HEK293 (cell line): ENCODE measurements at regions not wholly inside any gene's neighbourhood (a gene's known extent, or its start where the extent isn't known, plus 50 kb on each side); places are given as distances from the start of the nearest gene placed in this dataset.

Experiments
- CTCF ChIA-PET: fragments of 350-600 bp; formaldehyde crosslinking; extraction: SDS; loops from one replicate; lab custom pipeline; 2021; ENCODE audit warnings: antibody characterized with exemption; lab: Yijun Ruan, JAX
- POLR2A ChIA-PET: fragments of 300-600 bp; formaldehyde crosslinking; extraction: SDS; loops from one replicate; lab custom pipeline; 2020; ENCODE audit warnings: antibody characterized with exemption, inconsistent platforms; lab: Yijun Ruan, JAX
- H3K27ac ChIP-seq: fragments of 200-500 bp; sonication (Bioruptor generic); 2 replicates; pipeline ENCODE4 v1.5.1; 2014; ENCODE audit warnings: low read depth, low read length, control low read depth, inconsistent platforms; ENCODE audit errors: extremely low read depth
- H3K36me3 ChIP-seq, 2 experiments: fragments of 200-500 bp in 1 of 2; sonication (Bioruptor generic) in 1 of 2; 1 replicate in 1 of 2; 2 replicates in 1 of 2; pipeline ENCODE4 v1.5.1; 2014 to 2017; ENCODE audit warnings: inconsistent platforms in 2 of 2, low read length in 2 of 2; ENCODE audit not compliant: control insufficient read depth in 2 of 2, insufficient read depth in 1 of 2
- H3K4me1 ChIP-seq: fragments of 200-500 bp; sonication (Bioruptor generic); 2 replicates; pipeline ENCODE4 v1.5.1; 2014; ENCODE audit warnings: mild to moderate bottlenecking, low read length, inconsistent platforms; ENCODE audit not compliant: control insufficient read depth, insufficient read depth
- H3K4me3 ChIP-seq: 2 replicates; pipeline ENCODE4 v1.5.1; 2011; ENCODE audit warnings: low read depth, mild to moderate bottlenecking, control low read depth, low read length, moderate library complexity
- H3K9me3 ChIP-seq: fragments of 200-500 bp; sonication (Bioruptor generic); 2 replicates; pipeline ENCODE4 v1.5.1; 2014; ENCODE audit warnings: low read depth, low read length, inconsistent platforms; ENCODE audit not compliant: control insufficient read depth, insufficient read depth
- HOXD13 ChIP-seq: sonication (generic); formaldehyde crosslinking; IDR thresholded peaks from 2 replicates; pipeline ENCODE4 v1.8.0; 2022; ENCODE audit warnings: missing genetic modification reagents, borderline replicate concordance
- KLF1 ChIP-seq: fragments of 450-650 bp; formaldehyde crosslinking; IDR thresholded peaks from 2 replicates; pipeline ENCODE4 v1.5.1; 2016; ENCODE audit warnings: missing biosample characterization, missing genetic modification characterization
- TRIM28 ChIP-seq: IDR thresholded peaks from 2 replicates; pipeline ENCODE4 v1.6.1; 2011; ENCODE audit warnings: low read length, control low read depth, borderline replicate concordance
- ZEB2 ChIP-seq: fragments of 450-650 bp; formaldehyde crosslinking; IDR thresholded peaks from 2 replicates; pipeline ENCODE4 v1.5.1; 2016; ENCODE audit warnings: missing biosample characterization, missing genetic modification characterization
- ZNF138 ChIP-seq: fragments of 450-650 bp; formaldehyde crosslinking; IDR thresholded peaks from 2 replicates; pipeline ENCODE4 v1.5.1; 2016; ENCODE audit warnings: missing biosample characterization, missing genetic modification characterization, borderline replicate concordance
- ZNF2 ChIP-seq: fragments of 450-650 bp; formaldehyde crosslinking; IDR thresholded peaks from 2 replicates; pipeline ENCODE4 v1.5.1; 2016; ENCODE audit warnings: missing biosample characterization, missing genetic modification characterization
- ZNF302 ChIP-seq: fragments of 450-650 bp; formaldehyde crosslinking; IDR thresholded peaks from 2 replicates; pipeline ENCODE4 v1.5.1; 2016; ENCODE audit warnings: missing biosample characterization, missing genetic modification characterization, low read depth
- ZNF341 ChIP-seq: fragments of 450-650 bp; formaldehyde crosslinking; IDR thresholded peaks from 2 replicates; pipeline ENCODE4; 2016; ENCODE audit warnings: low read depth, missing biosample characterization, missing genetic modification characterization
- ZNF354C ChIP-seq: fragments of 450-650 bp; formaldehyde crosslinking; IDR thresholded peaks from 2 replicates; pipeline ENCODE4 v1.5.1; 2016; ENCODE audit warnings: missing biosample characterization, missing genetic modification characterization, low read depth, borderline replicate concordance
- ZNF560 ChIP-seq: fragments of 450-650 bp; formaldehyde crosslinking; IDR thresholded peaks from 2 replicates; pipeline ENCODE4 v1.5.1; 2017; ENCODE audit warnings: missing biosample characterization, missing genetic modification characterization, borderline replicate concordance
- ZNF658 ChIP-seq: fragments of 450-650 bp; formaldehyde crosslinking; IDR thresholded peaks from 2 replicates; pipeline ENCODE4; 2016; ENCODE audit warnings: missing biosample characterization, missing genetic modification characterization
- ZNF677 ChIP-seq: fragments of 450-650 bp; IDR thresholded peaks from 2 replicates; pipeline ENCODE4 v1.5.0; 2018; ENCODE audit warnings: missing biosample characterization, mild to moderate bottlenecking, missing genetic modification characterization, moderate library complexity
- ZNF776 ChIP-seq: fragments of 450-650 bp; formaldehyde crosslinking; IDR thresholded peaks from 2 replicates; pipeline ENCODE4 v1.5.0; 2017; ENCODE audit warnings: missing biosample characterization, missing genetic modification characterization, borderline replicate concordance
- ZSCAN16 ChIP-seq: fragments of 450-650 bp; formaldehyde crosslinking; IDR thresholded peaks from 2 replicates; pipeline ENCODE4 v1.5.1; 2016; ENCODE audit warnings: missing biosample characterization, missing genetic modification characterization
- TF ChIP-seq, protein P1 (sequence below): fragments of 450-650 bp; formaldehyde crosslinking; IDR thresholded peaks from 2 replicates; pipeline ENCODE4 v1.5.1; 2017; ENCODE audit warnings: missing biosample characterization, missing genetic modification characterization
- TF ChIP-seq, protein P2 (sequence below): fragments of 450-650 bp; formaldehyde crosslinking; IDR thresholded peaks from 2 replicates; pipeline ENCODE4 v1.5.1; 2016; ENCODE audit warnings: missing biosample characterization, missing genetic modification characterization
- TF ChIP-seq, protein P3 (sequence below): fragments of 450-650 bp; IDR thresholded peaks from 2 replicates; pipeline ENCODE4 v1.5.1; 2018; ENCODE audit warnings: missing biosample characterization, mild to moderate bottlenecking, missing genetic modification characterization
- TF ChIP-seq, protein P4 (sequence below): fragments of 450-650 bp; formaldehyde crosslinking; IDR thresholded peaks from 2 replicates; pipeline ENCODE4 v1.5.1; 2017; ENCODE audit warnings: missing biosample characterization, missing genetic modification characterization
- TF ChIP-seq, protein P5 (sequence below): fragments of 450-650 bp; formaldehyde crosslinking; IDR thresholded peaks from 2 replicates; pipeline ENCODE4 v1.5.1; 2016; ENCODE audit warnings: missing biosample characterization, missing genetic modification characterization
- TF ChIP-seq, protein P6 (sequence below): fragments of 450-650 bp; formaldehyde crosslinking; IDR thresholded peaks from 2 replicates; pipeline ENCODE4 v1.5.1; 2016; ENCODE audit warnings: missing biosample characterization, missing genetic modification characterization

DNA sequence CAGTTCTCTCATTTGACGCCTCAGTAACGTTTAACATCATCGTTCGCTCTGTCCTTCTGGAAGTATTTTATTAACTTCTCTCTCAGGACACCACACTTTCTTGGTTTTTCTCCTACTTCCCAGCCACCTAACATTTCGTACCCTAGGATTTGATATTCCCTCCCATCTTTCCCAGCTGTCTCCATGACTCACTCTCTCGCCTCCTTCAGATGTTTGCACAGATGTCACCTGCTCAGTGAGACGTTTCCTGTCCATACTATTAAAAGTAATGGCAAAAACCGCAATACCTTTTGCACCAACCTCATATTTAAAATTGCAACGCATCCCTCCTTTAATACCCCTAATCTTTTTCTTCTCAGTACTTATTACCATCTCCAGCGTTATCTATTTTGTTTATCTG is 62.1 kb upstream of the SPRED1 start:
- ChIA-PET POLR2A (no interaction called here), CTCF (interaction anchor here (0.6 to 0.7 kb wide), 3 partner anchors 16 to 500 kb away, joined by 3 read pairs; no protein-coding TSS in a partner anchor)
- Histone ChIP-seq H3K27ac (no peak overlapping the region), H3K9me3 (no peaks in the 10 kb centered on the region), H3K4me3 (no peak overlapping the region), H3K4me1 (no peaks in the 10 kb centered on the region), H3K36me3 (no peaks in the 10 kb centered on the region)
- TF ChIP-seq, protein P1, sequence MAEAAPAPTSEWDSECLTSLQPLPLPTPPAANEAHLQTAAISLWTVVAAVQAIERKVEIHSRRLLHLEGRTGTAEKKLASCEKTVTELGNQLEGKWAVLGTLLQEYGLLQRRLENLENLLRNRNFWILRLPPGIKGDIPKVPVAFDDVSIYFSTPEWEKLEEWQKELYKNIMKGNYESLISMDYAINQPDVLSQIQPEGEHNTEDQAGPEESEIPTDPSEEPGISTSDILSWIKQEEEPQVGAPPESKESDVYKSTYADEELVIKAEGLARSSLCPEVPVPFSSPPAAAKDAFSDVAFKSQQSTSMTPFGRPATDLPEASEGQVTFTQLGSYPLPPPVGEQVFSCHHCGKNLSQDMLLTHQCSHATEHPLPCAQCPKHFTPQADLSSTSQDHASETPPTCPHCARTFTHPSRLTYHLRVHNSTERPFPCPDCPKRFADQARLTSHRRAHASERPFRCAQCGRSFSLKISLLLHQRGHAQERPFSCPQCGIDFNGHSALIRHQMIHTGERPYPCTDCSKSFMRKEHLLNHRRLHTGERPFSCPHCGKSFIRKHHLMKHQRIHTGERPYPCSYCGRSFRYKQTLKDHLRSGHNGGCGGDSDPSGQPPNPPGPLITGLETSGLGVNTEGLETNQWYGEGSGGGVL = no peak
- TF ChIP-seq ZNF658 (tag by site-specific recombination) (no peak), ZSCAN16 (tag by site-specific recombination) (no peak), ZNF341 (tag by site-specific recombination) (no peak), ZNF776 (tag by site-specific recombination) (no peak), ZNF354C (tag by site-specific recombination) (no peak), ZNF138 (tag by site-specific recombination) (no peak), ZNF677 (tag by site-specific recombination) (no peak), KLF1 (no peak), ZEB2 (tag by site-specific recombination) (no peak), ZNF560 (tag by site-specific recombination) (no peak), ZNF302 (tag by site-specific recombination) (no peak), TRIM28 (no peak), HOXD13 (CRISPR knock-in tag) (no peak)
- TF ChIP-seq, protein P2, sequence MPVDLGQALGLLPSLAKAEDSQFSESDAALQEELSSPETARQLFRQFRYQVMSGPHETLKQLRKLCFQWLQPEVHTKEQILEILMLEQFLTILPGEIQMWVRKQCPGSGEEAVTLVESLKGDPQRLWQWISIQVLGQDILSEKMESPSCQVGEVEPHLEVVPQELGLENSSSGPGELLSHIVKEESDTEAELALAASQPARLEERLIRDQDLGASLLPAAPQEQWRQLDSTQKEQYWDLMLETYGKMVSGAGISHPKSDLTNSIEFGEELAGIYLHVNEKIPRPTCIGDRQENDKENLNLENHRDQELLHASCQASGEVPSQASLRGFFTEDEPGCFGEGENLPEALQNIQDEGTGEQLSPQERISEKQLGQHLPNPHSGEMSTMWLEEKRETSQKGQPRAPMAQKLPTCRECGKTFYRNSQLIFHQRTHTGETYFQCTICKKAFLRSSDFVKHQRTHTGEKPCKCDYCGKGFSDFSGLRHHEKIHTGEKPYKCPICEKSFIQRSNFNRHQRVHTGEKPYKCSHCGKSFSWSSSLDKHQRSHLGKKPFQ (tag by site-specific recombination) = no peak
- TF ChIP-seq, protein P3, sequence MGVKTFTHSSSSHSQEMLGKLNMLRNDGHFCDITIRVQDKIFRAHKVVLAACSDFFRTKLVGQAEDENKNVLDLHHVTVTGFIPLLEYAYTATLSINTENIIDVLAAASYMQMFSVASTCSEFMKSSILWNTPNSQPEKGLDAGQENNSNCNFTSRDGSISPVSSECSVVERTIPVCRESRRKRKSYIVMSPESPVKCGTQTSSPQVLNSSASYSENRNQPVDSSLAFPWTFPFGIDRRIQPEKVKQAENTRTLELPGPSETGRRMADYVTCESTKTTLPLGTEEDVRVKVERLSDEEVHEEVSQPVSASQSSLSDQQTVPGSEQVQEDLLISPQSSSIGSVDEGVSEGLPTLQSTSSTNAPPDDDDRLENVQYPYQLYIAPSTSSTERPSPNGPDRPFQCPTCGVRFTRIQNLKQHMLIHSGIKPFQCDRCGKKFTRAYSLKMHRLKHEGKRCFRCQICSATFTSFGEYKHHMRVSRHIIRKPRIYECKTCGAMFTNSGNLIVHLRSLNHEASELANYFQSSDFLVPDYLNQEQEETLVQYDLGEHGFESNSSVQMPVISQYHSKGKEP (tag by site-specific recombination) = no peak
- TF ChIP-seq, protein P4, sequence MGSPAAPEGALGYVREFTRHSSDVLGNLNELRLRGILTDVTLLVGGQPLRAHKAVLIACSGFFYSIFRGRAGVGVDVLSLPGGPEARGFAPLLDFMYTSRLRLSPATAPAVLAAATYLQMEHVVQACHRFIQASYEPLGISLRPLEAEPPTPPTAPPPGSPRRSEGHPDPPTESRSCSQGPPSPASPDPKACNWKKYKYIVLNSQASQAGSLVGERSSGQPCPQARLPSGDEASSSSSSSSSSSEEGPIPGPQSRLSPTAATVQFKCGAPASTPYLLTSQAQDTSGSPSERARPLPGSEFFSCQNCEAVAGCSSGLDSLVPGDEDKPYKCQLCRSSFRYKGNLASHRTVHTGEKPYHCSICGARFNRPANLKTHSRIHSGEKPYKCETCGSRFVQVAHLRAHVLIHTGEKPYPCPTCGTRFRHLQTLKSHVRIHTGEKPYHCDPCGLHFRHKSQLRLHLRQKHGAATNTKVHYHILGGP (tag by site-specific recombination) = no peak

DNA sequence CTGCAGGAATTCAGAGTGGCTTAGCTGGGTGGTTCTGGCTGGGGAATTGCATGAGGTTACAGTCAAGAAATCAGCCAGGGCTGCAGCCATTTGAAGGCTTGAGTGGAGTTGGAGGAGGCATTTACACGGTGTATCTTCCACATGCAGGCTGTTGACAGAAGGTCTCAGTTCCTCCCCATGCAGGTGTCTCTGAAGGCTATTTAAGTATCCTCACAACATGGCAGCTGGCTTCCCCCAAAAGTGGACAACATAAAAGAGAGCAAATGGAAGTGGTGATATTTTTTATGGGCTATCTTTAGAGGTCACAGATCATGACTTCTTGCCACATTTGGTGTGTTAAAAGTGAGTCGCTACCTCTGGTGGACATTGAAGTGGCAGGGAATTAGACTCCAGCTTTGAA is 60.1 kb upstream of the SPRED1 start:
- Histone ChIP-seq H3K9me3 (no peaks in the 10 kb centered on the region), H3K4me1 (no peaks in the 10 kb centered on the region), H3K4me3 (no peak overlapping the region), H3K27ac (no peak overlapping the region), H3K36me3 (no peaks in the 10 kb centered on the region)
- POLR2A ChIA-PET = no interaction called here
- CTCF ChIA-PET = no interaction called here
- TF ChIP-seq ZNF2 (tag by site-specific recombination) = no peak
- TF ChIP-seq HOXD13 (CRISPR knock-in tag) = no peak
- TF ChIP-seq, protein P5, sequence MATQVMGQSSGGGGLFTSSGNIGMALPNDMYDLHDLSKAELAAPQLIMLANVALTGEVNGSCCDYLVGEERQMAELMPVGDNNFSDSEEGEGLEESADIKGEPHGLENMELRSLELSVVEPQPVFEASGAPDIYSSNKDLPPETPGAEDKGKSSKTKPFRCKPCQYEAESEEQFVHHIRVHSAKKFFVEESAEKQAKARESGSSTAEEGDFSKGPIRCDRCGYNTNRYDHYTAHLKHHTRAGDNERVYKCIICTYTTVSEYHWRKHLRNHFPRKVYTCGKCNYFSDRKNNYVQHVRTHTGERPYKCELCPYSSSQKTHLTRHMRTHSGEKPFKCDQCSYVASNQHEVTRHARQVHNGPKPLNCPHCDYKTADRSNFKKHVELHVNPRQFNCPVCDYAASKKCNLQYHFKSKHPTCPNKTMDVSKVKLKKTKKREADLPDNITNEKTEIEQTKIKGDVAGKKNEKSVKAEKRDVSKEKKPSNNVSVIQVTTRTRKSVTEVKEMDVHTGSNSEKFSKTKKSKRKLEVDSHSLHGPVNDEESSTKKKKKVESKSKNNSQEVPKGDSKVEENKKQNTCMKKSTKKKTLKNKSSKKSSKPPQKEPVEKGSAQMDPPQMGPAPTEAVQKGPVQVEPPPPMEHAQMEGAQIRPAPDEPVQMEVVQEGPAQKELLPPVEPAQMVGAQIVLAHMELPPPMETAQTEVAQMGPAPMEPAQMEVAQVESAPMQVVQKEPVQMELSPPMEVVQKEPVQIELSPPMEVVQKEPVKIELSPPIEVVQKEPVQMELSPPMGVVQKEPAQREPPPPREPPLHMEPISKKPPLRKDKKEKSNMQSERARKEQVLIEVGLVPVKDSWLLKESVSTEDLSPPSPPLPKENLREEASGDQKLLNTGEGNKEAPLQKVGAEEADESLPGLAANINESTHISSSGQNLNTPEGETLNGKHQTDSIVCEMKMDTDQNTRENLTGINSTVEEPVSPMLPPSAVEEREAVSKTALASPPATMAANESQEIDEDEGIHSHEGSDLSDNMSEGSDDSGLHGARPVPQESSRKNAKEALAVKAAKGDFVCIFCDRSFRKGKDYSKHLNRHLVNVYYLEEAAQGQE (tag by site-specific recombination) = no peak
- TF ChIP-seq, protein P6, sequence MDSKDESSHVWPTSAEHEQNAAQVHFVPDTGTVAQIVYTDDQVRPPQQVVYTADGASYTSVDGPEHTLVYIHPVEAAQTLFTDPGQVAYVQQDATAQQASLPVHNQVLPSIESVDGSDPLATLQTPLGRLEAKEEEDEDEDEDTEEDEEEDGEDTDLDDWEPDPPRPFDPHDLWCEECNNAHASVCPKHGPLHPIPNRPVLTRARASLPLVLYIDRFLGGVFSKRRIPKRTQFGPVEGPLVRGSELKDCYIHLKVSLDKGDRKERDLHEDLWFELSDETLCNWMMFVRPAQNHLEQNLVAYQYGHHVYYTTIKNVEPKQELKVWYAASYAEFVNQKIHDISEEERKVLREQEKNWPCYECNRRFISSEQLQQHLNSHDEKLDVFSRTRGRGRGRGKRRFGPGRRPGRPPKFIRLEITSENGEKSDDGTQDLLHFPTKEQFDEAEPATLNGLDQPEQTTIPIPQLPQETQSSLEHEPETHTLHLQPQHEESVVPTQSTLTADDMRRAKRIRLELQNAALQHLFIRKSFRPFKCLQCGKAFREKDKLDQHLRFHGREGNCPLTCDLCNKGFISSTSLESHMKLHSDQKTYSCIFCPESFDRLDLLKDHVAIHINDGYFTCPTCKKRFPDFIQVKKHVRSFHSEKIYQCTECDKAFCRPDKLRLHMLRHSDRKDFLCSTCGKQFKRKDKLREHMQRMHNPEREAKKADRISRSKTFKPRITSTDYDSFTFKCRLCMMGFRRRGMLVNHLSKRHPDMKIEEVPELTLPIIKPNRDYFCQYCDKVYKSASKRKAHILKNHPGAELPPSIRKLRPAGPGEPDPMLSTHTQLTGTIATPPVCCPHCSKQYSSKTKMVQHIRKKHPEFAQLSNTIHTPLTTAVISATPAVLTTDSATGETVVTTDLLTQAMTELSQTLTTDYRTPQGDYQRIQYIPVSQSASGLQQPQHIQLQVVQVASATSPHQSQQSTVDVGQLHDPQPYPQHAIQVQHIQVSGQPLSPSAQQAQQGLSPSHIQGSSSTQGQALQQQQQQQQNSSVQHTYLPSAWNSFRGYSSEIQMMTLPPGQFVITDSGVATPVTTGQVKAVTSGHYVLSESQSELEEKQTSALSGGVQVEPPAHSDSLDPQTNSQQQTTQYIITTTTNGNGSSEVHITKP (tag by site-specific recombination) = no peak
